OCI-LY1 (cell line): ENCODE measurements at regions not wholly inside any gene's neighbourhood (a gene's known extent, or its start where the extent isn't known, plus 50 kb on each side); places are given as distances from the start of the nearest gene placed in this dataset.

Source experiments
- H2AFZ ChIP-seq: fragments of 200-600 bp; sonication (generic), shearing (Covaris generic); 2 replicates; pipeline ENCODE4 v1.6.0; 2014; ENCODE audit warnings: antibody characterized with exemption, mild to moderate bottlenecking, low read length
- H3F3A ChIP-seq: fragments of 200-600 bp; sonication (generic), shearing (Covaris generic); 2 replicates; pipeline ENCODE4 v1.6.0; 2014; ENCODE audit warnings: mild to moderate bottlenecking, antibody characterized with exemption, low read length, moderate library complexity; ENCODE audit not compliant: insufficient read depth
- H3K27ac ChIP-seq: fragments of 200-600 bp; sonication (generic); 2 replicates; pipeline ENCODE4 v1.5.1; 2014; ENCODE audit warnings: low read length, mixed run types, mild to moderate bottlenecking, low read depth; ENCODE audit not compliant: poor library complexity, severe bottlenecking
- H3K27me3 ChIP-seq: fragments of 200-600 bp; sonication (generic); 2 replicates; pipeline ENCODE4 v1.6.0; 2014; ENCODE audit warnings: antibody characterized with exemption, mild to moderate bottlenecking, low read length, moderate library complexity; ENCODE audit not compliant: insufficient read depth
- H3K36me3 ChIP-seq: fragments of 200-600 bp; sonication (generic); 2 replicates; pipeline ENCODE4 v1.6.1; 2014; ENCODE audit warnings: mild to moderate bottlenecking, antibody characterized with exemption, low read length, moderate library complexity, mixed read lengths; ENCODE audit not compliant: insufficient read depth
- H3K4me1 ChIP-seq: fragments of 200-600 bp; sonication (generic); 2 replicates; pipeline ENCODE4 v1.5.1; 2014; ENCODE audit warnings: mild to moderate bottlenecking, low read length, moderate library complexity; ENCODE audit not compliant: insufficient read depth, severe bottlenecking
- H3K4me2 ChIP-seq: fragments of 200-600 bp; sonication (generic), shearing (Covaris generic); 2 replicates; pipeline ENCODE4 v1.6.1; 2014; ENCODE audit warnings: low read length
- H3K4me3 ChIP-seq: fragments of 200-600 bp; sonication (generic); 2 replicates; pipeline ENCODE4 v1.5.1; 2014; ENCODE audit warnings: low read length, low read depth, mild to moderate bottlenecking, mixed read lengths; ENCODE audit not compliant: poor library complexity, severe bottlenecking
- H3K79me2 ChIP-seq: fragments of 200-600 bp; shearing (Covaris generic); 2 replicates; pipeline ENCODE4 v1.6.1; 2016; ENCODE audit warnings: mixed run types, low read length, mixed read lengths; ENCODE audit not compliant: insufficient read depth
- H3K9ac ChIP-seq: fragments of 200-600 bp; sonication (generic), shearing (Covaris generic); 2 replicates; pipeline ENCODE4 v1.6.1; 2014; ENCODE audit warnings: mild to moderate bottlenecking, low read length, mixed read lengths
- H3K9me2 ChIP-seq: fragments of 200-600 bp; sonication (generic), shearing (Covaris generic); 2 replicates; pipeline ENCODE4 v1.6.1; 2014; ENCODE audit warnings: low read depth, mild to moderate bottlenecking, low read length, mixed read lengths
- H3K9me3 ChIP-seq: fragments of 200-600 bp; shearing (Covaris generic); 2 replicates; pipeline ENCODE4 v1.6.1; 2014; ENCODE audit warnings: low read length, mixed read lengths
- H4K20me1 ChIP-seq: fragments of 200-600 bp; sonication (generic), shearing (Covaris generic); 2 replicates; pipeline ENCODE4 v1.6.0; 2016; ENCODE audit warnings: mild to moderate bottlenecking, low read length; ENCODE audit not compliant: insufficient read depth
- CTCF ChIP-seq: fragments of 200-600 bp; sonication (generic), shearing (Covaris generic); IDR thresholded peaks from 2 replicates; pipeline ENCODE4 v1.5.1; 2017; ENCODE audit warnings: mild to moderate bottlenecking, antibody characterized with exemption, low read length, moderate library complexity, mixed read lengths
- EZH2 ChIP-seq: fragments of 200-600 bp; sonication (generic), shearing (Covaris generic); IDR thresholded peaks from 2 replicates; pipeline ENCODE4 v1.8.0; 2017; ENCODE audit warnings: borderline replicate concordance, mixed run types, mild to moderate bottlenecking, antibody characterized with exemption, low read length, moderate library complexity, mixed read lengths

DNA sequence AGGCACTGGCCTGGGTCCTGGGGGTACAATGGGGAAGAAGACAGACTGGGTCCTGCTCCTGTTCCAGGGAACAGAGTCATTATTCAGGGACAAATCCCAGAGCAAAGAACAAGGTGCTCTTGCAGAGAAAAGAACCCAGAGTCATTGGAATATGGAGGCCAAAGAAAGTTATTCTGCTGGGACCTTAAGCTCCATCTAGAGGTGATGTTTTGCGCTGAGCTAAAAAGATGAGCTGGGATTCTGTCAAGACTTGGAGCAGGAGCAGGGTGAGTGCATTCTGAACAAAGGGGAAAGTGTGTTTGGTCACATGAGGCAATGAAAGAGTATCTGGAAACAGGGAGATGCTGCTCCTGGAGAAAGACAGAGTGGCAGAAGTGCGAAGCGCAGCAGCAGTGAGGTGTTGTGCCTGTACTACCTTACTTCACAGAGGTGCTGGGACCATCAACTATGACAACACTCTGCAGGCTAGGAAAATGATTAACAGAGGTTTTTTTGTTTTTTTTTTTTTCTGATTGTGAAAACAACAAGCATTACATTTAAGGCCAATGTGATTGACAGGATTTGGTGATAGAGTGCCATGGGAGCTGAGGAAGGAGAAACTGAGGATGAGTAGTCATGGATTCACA lies 95.3 kb upstream of the TNFSF11 start:
- TF ChIP-seq CTCF (no peak; the same call in 1 of the 2 replicates), EZH2 (no peak)
- H3K9ac ChIP-seq = no peak overlapping the region

DNA sequence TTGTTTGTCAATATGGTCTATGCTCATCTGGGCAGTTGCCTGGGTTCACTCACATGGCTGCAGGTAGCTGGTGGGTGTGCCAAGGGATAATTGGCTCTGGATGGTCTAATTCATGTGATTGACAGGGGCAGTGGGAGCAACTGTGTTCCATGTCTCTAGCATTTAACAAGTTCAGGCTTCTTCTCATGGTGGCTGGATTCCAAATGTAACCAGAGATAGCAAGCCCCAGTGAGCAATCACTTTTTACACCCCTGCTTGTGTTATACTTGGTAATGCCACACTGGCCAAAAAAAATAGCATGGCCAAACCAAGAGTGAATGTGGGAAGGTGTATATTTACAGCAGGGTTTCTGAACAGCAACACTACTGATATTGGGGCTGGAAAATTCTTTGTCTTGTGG lies 89.6 kb upstream of the TNFSF11 start:
- H3K9me2 ChIP-seq = no peaks in the 10 kb centered on the region
- TF ChIP-seq CTCF = no peak
- TF ChIP-seq EZH2 = no peak
- H3F3A ChIP-seq = no peaks in the 10 kb centered on the region
- no peak overlapping the region for H3K27ac ChIP-seq
- H3K4me1 ChIP-seq = no peaks in the 10 kb centered on the region
- no peaks in the 10 kb centered on the region for H3K36me3 ChIP-seq
- H3K4me2 ChIP-seq = no peak overlapping the region
- no peaks in the 10 kb centered on the region for H3K27me3 ChIP-seq
- no peak overlapping the region for H2AFZ ChIP-seq
- no peaks in the 10 kb centered on the region for H3K9me3 ChIP-seq
- H3K4me3 ChIP-seq = no peak overlapping the region
- no peak overlapping the region for H3K9ac ChIP-seq
- H3K79me2 ChIP-seq = no peaks in the 10 kb centered on the region
- H4K20me1 ChIP-seq = no peaks in the 10 kb centered on the region

More for the DNA sequence above, 95.3 kb upstream of the TNFSF11 start:
- Histone ChIP-seq H3K4me3 (no peak overlapping the region), H2AFZ (no peak overlapping the region), H4K20me1 (no peaks in the 10 kb centered on the region), H3K27me3 (no peaks in the 10 kb centered on the region), H3K4me2 (no peak overlapping the region), H3K27ac (no peak overlapping the region), H3K9me3 (no peaks in the 10 kb centered on the region), H3F3A (no peaks in the 10 kb centered on the region), H3K36me3 (no peaks in the 10 kb centered on the region), H3K4me1 (no peaks in the 10 kb centered on the region), H3K9me2 (no peaks in the 10 kb centered on the region), H3K79me2 (no peaks in the 10 kb centered on the region)

DNA sequence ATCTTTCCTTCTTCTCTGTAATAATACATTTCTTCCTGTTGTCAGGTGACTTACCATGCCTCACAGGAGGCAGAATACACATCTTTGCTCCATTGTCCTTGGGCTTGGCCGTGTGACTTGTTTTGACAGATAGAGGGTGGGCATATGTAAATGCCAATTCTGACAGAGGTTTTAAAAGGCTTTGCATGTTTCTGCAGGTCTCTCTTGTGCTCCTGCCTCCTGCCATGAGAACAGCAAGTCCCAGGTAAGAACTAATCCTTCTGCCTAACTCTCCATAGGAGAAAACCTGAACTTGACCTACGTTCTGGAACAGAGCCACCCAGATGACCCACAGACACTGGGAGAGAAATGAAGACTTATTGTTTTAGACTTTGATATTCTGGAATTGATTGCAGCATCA lies 88.7 kb upstream of the TNFSF11 start:
- H3K9ac ChIP-seq = no peak overlapping the region
- H3K4me3 ChIP-seq = no peak overlapping the region
- no peaks in the 10 kb centered on the region for H3K9me3 ChIP-seq
- no peak overlapping the region for H3K4me2 ChIP-seq
- no peaks in the 10 kb centered on the region for H4K20me1 ChIP-seq
- H2AFZ ChIP-seq = no peak overlapping the region
- no peaks in the 10 kb centered on the region for H3K79me2 ChIP-seq
- no peaks in the 10 kb centered on the region for H3F3A ChIP-seq
- no peaks in the 10 kb centered on the region for H3K9me2 ChIP-seq
- TF ChIP-seq CTCF (no peak), EZH2 (no peak)
- no peaks in the 10 kb centered on the region for H3K36me3 ChIP-seq
- H3K4me1 ChIP-seq = no peaks in the 10 kb centered on the region
- no peaks in the 10 kb centered on the region for H3K27me3 ChIP-seq
- no peak overlapping the region for H3K27ac ChIP-seq
